ENCODE measurements at regions not wholly inside any gene's neighbourhood (a gene's known extent, or its start where the extent isn't known, plus 50 kb on each side); places are given as distances from the start of the nearest gene placed in this dataset.

DNA sequence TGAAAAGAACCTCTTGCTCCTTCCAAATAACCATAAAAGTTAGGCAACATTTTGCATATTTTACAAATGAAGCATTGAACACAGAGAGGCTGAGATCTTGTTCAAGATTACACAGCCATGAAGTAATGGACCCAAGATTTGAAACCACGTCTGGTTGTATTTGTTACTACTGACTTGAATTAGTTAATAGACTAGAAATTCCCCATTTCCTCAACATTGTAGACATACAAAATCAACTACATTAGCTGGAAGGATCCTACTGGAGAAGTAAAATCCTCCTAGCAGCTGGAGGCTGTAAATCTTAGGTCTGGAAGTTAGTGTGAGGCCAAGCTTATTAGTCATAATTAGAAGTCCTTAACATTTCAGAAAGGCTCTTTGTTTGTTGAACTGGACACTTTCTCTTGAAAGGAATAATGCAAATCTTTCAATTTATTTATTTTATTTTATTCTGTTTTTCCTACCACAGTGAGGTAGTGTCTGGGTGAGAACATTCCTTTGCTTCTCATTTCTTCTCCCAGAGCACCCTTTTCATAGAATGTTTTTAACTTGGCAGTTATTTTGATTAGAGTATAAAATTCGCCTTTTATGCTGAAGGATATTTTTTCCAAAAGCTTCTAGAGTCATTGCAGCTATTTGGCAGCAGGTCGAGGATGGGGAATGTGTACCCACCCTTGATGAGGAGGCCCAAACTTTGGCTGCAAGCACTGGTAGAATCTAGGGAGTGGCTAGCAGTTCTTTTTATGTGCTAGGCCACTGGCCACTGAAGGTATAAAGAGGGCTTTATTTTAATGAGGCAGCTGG, 62.0 kb upstream of the CLNK start:
- TF ChIP-seq L3MBTL2 (conservative IDR thresholded peaks at IDR 0.05) (no peak), SP1 (IDR thresholded peaks at IDR 0.05) (no peak), BHLHE40 (IDR thresholded peaks at IDR 0.05; ENCODE audit: borderline replicate concordance) (no peak), ELF4 (IDR thresholded peaks at IDR 0.05) (no peak)

All from HEK293T (cell line).